Hepatocyte (in vitro differentiated cells): ENCODE measurements at regions not wholly inside any gene's neighbourhood (a gene's known extent, or its start where the extent isn't known, plus 50 kb on each side); places are given as distances from the start of the nearest gene placed in this dataset.
A peak's percentile ranks its signal among the peaks of the same experiment; 100 is the strongest.

Experiments
- DNase-seq: peaks from one replicate; pipeline ENCODE4 v3.0.0-alpha.2; 2016; ENCODE audit warnings: low spot score
- H2AFZ ChIP-seq: fragments of 200-600 bp; sonication (generic); 2 replicates; pipeline ENCODE4 v1.6.0; 2016; ENCODE audit warnings: antibody characterized with exemption, mild to moderate bottlenecking
- H3K27ac ChIP-seq: fragments of 200-600 bp; sonication (generic); 2 replicates; pipeline ENCODE4 v1.5.1; 2016; ENCODE audit warnings: mild to moderate bottlenecking
- H3K27me3 ChIP-seq: fragments of 200-600 bp; sonication (generic); 2 replicates; pipeline ENCODE4 v1.6.1; 2016
- H3K36me3 ChIP-seq: fragments of 200-600 bp; sonication (generic); replicated peaks from 2 replicates; pipeline ENCODE4 v1.5.1; 2016; ENCODE audit warnings: low read depth; ENCODE audit not compliant: insufficient read depth
- H3K4me1 ChIP-seq: fragments of 200-600 bp; sonication (generic); 2 replicates; pipeline ENCODE4 v1.5.1; 2016; ENCODE audit warnings: mild to moderate bottlenecking, moderate library complexity; ENCODE audit not compliant: insufficient read depth
- H3K4me2 ChIP-seq: fragments of 200-600 bp; sonication (generic); 2 replicates; pipeline ENCODE4 v1.6.0; 2016
- H3K4me3 ChIP-seq: fragments of 200-600 bp; sonication (generic); 2 replicates; pipeline ENCODE4 v1.5.1; 2016; ENCODE audit warnings: mild to moderate bottlenecking
- H3K79me2 ChIP-seq: fragments of 200-600 bp; sonication (generic); 2 replicates; pipeline ENCODE4 v1.6.0; 2017; ENCODE audit warnings: mild to moderate bottlenecking
- H3K9me2 ChIP-seq: fragments of 200-600 bp; sonication (generic); replicated peaks from 2 replicates; pipeline ENCODE4 v1.6.0; 2017; ENCODE audit warnings: mild to moderate bottlenecking; ENCODE audit not compliant: insufficient read depth
- H3K9me3 ChIP-seq: fragments of 200-600 bp; sonication (generic); 2 replicates; pipeline ENCODE4 v1.5.1; 2016; ENCODE audit warnings: low read depth, mild to moderate bottlenecking
- H4K20me1 ChIP-seq: fragments of 200-600 bp; sonication (generic); 2 replicates; pipeline ENCODE4 v1.6.0; 2016; ENCODE audit warnings: mild to moderate bottlenecking; ENCODE audit not compliant: insufficient read depth, poor library complexity, severe bottlenecking
- CTCF ChIP-seq: fragments of 200-600 bp; sonication (generic); IDR thresholded peaks from 2 replicates; pipeline ENCODE4 v1.5.1; 2016; ENCODE audit warnings: antibody characterized with exemption, mild to moderate bottlenecking; ENCODE audit not compliant: poor library complexity
- EZH2 ChIP-seq: fragments of 200-600 bp; sonication (generic); IDR thresholded peaks from 2 replicates; pipeline ENCODE4 v1.6.1; 2016; ENCODE audit warnings: antibody characterized with exemption, mild to moderate bottlenecking, borderline replicate concordance
- EZH2phosphoT487 ChIP-seq: fragments of 200-600 bp; sonication (generic); IDR thresholded peaks from one replicate; pipeline ENCODE4 v1.6.1; 2018; ENCODE audit warnings: antibody characterized with exemption, mild to moderate bottlenecking, low read depth, moderate library complexity; ENCODE audit not compliant: unreplicated experiment, severe bottlenecking
- WGBS: methylation state at CpG from one replicate; pipeline ENCODE4 v1.1.6; 2016; ENCODE audit warnings: low lambda C conversion rate; ENCODE audit errors: missing lambda C conversion rate; 5-methylcytosine and 5-hydroxymethylcytosine counted together

- Histone ChIP-seq H3K9me3 (no peaks in the 10 kb centered on the region), H3K4me1 (peaks cover 21% of the 10 kb centered on the region), H2AFZ (no peak overlapping the region), H3K27ac (peak overlapping the region; percentile 25), H4K20me1 (no peaks in the 10 kb centered on the region), H3K4me3 (no peak overlapping the region), H3K79me2 (no peaks in the 10 kb centered on the region), H3K4me2 (no peak overlapping the region), H3K27me3 (no peaks in the 10 kb centered on the region), H3K36me3 (no peaks in the 10 kb centered on the region), H3K9me2 (no peaks in the 10 kb centered on the region)
- TF ChIP-seq CTCF (no peak), EZH2 (no peak), EZH2phosphoT487 (no peak)
- WGBS, result 38% methylated on average over 7 of the region's 7 CpGs
- DNase-seq, result no peak
Observed at GRCh38 chr2:12303181-12304030, 413.3 kb upstream of the TRIB2 start.

- Histone ChIP-seq H2AFZ (no peak overlapping the region), H3K4me2 (no peak overlapping the region), H3K27me3 (no peaks in the 10 kb centered on the region), H3K4me3 (no peak overlapping the region), H3K79me2 (no peaks in the 10 kb centered on the region), H3K4me1 (peaks cover 21% of the 10 kb centered on the region), H3K9me3 (no peaks in the 10 kb centered on the region), H4K20me1 (no peaks in the 10 kb centered on the region), H3K27ac (no peak overlapping the region), H3K9me2 (no peaks in the 10 kb centered on the region), H3K36me3 (no peaks in the 10 kb centered on the region)
- WGBS, result 52% methylated on average over 2 of the region's 2 CpGs
- no peak for TF ChIP-seq CTCF
- no peak for TF ChIP-seq EZH2phosphoT487
- no peak for TF ChIP-seq EZH2
- no peak for DNase-seq
Observed at GRCh38 chr2:12304564-12305171, 412.1 kb upstream of the TRIB2 start.

GRCh38 chr2:12305931-12306330 is 410.8 kb upstream of the TRIB2 start:
- Histone ChIP-seq H3K27ac (no peak overlapping the region), H3K79me2 (no peaks in the 10 kb centered on the region), H3K4me3 (no peak overlapping the region), H3K9me3 (no peaks in the 10 kb centered on the region), H4K20me1 (no peaks in the 10 kb centered on the region), H3K9me2 (no peaks in the 10 kb centered on the region), H3K27me3 (no peaks in the 10 kb centered on the region), H3K4me2 (no peak overlapping the region), H3K36me3 (no peaks in the 10 kb centered on the region), H3K4me1 (peaks cover 21% of the 10 kb centered on the region), H2AFZ (no peak overlapping the region)
- no peak for DNase-seq
- TF ChIP-seq CTCF, result no peak
- no peak for TF ChIP-seq EZH2
- no peak for TF ChIP-seq EZH2phosphoT487
- 72% methylated on average over 2 of the region's 2 CpGs for WGBS
